ENCODE measurements at regions not wholly inside any gene's neighbourhood (a gene's known extent, or its start where the extent isn't known, plus 50 kb on each side); places are given as distances from the start of the nearest gene placed in this dataset.
A peak's percentile ranks its signal among the peaks of the same experiment; 100 is the strongest.

DNA sequence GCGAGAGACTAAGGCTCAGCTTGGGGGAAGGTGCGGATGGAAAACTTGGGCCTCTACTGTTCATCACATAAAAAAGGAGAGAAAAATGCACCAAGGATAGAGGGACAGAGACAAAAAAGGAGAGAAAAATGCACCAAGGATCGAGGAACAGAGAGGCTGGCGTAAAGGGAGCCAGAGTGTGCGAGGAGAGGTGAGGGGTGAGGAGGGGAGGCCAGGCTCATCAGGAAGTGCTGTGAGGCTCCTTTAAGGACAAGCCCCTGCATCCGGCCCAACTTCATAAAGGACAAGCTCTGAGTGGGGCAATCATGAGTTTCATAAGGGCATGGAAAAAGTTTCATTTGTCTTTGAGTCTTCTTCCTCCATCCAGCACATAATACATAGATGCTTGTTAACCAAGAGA is 117.2 kb upstream of the NXT1 start:
- no peak for DNase-seq (ENCODE audit: low read depth)
- H3K4me3 ChIP-seq (replicated peaks; ENCODE audit: low read depth, low read length): no peak overlapping the region
- TF ChIP-seq, protein P1, sequence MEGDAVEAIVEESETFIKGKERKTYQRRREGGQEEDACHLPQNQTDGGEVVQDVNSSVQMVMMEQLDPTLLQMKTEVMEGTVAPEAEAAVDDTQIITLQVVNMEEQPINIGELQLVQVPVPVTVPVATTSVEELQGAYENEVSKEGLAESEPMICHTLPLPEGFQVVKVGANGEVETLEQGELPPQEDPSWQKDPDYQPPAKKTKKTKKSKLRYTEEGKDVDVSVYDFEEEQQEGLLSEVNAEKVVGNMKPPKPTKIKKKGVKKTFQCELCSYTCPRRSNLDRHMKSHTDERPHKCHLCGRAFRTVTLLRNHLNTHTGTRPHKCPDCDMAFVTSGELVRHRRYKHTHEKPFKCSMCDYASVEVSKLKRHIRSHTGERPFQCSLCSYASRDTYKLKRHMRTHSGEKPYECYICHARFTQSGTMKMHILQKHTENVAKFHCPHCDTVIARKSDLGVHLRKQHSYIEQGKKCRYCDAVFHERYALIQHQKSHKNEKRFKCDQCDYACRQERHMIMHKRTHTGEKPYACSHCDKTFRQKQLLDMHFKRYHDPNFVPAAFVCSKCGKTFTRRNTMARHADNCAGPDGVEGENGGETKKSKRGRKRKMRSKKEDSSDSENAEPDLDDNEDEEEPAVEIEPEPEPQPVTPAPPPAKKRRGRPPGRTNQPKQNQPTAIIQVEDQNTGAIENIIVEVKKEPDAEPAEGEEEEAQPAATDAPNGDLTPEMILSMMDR (IDR thresholded peaks at IDR 0.05; ENCODE audit: low read length, missing control alignments): no peak

DNA sequence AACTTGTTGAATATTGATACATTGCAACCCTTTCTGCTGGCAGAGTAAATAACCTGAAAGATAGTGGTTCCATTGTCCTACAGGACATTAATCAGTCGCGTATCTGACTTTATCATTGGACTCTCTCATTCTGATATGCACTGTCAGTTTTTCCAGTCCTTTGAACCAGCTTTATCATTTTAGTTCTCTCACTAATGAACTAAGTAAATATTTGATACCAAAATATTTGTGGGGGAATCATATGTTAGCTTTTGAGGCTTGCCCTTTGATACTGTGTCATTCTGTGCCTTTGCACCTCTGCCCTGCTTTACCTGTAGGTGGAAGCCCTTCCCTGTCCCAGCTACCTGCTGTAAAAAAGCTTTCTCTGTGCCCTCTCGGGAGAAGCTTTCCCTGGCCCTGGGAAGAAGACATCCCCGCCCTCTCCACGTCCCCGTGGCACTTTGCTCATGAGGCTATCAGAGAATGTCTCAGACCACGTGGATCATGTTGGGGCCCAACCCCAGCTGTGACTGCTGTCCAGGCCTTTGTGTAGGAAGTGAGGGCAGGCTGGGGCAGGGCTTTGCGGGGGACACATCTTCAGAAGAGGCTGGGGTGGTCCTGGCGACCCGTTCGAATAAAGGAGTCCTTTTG is 117.8 kb upstream of the NXT1 start:
- TF ChIP-seq, protein P1 (IDR thresholded peaks at IDR 0.05; ENCODE audit: low read length, missing control alignments): no peak
- no peak for DNase-seq (ENCODE audit: low read depth)
- no peak overlapping the region for H3K4me3 ChIP-seq (replicated peaks; ENCODE audit: low read depth, low read length)

DNA sequence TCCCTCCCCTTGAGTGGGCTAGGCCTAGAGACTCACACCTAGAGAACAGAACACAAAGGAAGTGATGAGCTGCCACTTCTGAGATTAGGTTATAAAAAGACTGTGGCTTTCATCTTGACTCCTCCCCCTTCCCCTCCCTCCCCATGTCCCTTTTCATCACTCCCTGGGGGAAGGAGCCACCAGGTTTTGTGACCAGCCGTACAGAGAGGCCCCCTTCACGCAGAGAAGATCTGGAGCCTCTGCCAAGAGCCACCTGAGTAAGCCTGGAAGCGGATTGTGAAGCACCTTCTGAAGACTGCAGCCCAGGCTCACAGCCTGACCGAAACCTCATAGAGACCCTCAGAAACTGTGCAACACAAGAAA is 118.4 kb upstream of the NXT1 start:
- TF ChIP-seq, protein P1 (IDR thresholded peaks at IDR 0.05; ENCODE audit: low read length, missing control alignments): no peak
- no peak overlapping the region for H3K4me3 ChIP-seq (replicated peaks; ENCODE audit: low read depth, low read length)
- DNase-seq (ENCODE audit: low read depth): no peak

DNA sequence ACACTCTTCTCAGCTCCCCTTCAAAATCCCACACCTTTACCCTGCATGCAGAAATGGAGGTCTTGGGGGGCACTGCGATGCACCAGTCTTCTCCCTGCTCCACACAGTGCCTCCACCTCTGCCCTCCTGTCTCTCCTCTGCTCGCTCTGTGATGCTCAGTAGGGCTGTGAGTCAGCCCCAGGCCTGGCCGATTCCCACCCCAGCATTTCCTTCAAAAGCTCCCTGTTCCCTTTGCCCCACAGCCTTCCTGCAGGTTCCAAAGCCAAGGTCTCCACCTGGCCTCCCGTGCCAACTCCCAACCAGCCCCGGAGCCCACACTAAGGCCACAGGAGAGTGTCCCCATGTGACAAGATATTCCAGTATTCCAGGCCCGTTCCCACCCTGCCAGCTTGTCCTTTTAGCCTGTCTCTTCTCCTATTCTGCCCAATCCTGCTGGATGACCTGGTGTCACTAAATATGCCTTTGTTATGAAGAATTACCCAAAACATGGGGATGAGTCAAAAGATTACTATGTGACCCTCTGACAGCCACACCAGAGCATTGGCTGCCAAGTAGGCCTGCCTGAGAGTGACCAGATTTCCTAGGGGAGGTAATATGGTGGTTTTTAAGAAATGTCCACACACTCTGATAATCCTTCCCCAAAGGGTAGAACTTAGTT is 118.9 kb upstream of the NXT1 start:
- DNase-seq (ENCODE audit: low read depth): peak; percentile 64
- TF ChIP-seq, protein P1 (IDR thresholded peaks at IDR 0.05; ENCODE audit: low read length, missing control alignments): no peak

DNA sequence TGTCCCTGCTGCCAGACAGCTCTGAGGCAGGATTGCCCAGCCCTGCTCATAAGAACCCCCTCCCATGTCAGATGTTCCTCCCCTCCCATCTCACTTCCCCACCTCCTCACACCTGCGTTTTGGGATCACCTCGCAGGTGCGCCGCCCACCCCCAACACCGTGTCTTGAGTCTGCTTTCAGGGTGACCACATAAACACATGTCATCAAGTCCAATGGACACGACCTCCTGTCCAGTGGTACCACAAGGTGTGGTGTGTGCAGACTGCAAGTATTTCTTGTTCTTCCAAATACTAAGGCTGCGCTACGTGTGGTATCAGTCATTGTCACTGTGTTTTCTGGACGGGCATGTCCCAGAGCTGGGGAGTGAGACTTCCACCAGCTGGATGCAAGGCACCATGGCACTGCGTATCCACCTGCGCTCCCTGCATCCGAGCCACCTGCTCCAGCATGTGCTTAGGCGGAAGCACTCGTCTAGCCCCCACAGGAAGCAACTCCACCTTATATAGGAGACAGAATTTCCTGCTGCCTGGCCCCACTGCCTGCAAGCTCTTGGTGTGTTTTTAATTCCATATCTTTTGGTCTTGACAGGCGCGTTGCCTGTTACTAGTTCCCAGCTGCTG is 119.7 kb upstream of the NXT1 start:
- no peak overlapping the region for H3K4me3 ChIP-seq (replicated peaks; ENCODE audit: low read depth, low read length)
- DNase-seq (ENCODE audit: low read depth): no peak
- TF ChIP-seq, protein P1 (IDR thresholded peaks at IDR 0.05; ENCODE audit: low read length, missing control alignments): no peak

More for the DNA sequence above, 118.9 kb upstream of the NXT1 start:
- no peak overlapping the region for H3K4me3 ChIP-seq (replicated peaks; ENCODE audit: low read depth, low read length)

DNA sequence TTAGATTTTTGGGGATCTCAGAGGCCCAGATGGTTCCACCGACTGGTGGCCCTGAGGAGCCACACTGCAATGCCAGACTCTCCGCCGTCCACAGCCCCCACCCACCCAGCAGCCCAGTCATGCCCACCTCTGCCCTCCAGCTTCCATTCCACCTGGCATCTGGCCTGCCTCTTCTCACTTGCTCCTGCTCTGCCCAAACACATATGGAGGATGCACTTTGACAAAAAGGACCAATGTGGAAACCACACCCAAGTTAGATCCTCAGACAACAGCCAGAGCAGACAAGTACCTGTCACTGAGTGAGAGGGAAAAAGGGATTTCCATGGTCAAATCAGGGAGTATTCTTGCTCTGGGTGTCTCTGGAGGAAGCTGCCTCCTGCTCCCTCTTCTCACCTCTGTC is 120.6 kb upstream of the NXT1 start:
- TF ChIP-seq, protein P1 (IDR thresholded peaks at IDR 0.05; ENCODE audit: low read length, missing control alignments): no peak
- no peak for DNase-seq (ENCODE audit: low read depth)
- no peak overlapping the region for H3K4me3 ChIP-seq (replicated peaks; ENCODE audit: low read depth, low read length)

Measured in fibroblast of pulmonary artery (primary cell).